ENCODE measurements at regions not wholly inside any gene's neighbourhood (a gene's known extent, or its start where the extent isn't known, plus 50 kb on each side); places are given as distances from the start of the nearest gene placed in this dataset.

DNA sequence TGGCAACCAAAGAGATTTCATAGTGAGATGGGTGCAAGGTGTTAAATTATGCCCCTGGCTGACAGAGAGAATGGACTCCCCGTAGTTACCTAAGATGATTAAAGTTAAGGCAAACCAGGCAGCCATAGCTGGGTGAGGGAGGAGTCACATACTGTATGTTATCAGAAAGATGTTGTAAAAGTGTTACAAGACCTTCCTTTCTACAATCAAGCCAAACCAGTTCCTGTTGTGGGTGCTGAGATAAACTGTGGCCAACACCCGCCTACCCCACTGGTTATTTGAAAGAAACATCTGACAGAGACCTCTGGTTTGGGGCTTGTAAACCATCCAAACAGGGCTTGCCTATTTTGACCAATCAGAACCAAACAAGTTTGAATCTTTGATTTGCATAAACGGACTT is 684.7 kb upstream of the NUDT12 start:
- TF ChIP-seq SP1 (IDR thresholded peaks at IDR 0.05) (no peak), BHLHE40 (IDR thresholded peaks at IDR 0.05; ENCODE audit: borderline replicate concordance) (no peak), HDGF (IDR thresholded peaks at IDR 0.05; ENCODE audit: borderline replicate concordance) (no peak), ZNF384 (IDR thresholded peaks at IDR 0.05) (no peak), ELF4 (IDR thresholded peaks at IDR 0.05) (no peak)

All from HEK293T (cell line).